Hepatocyte (in vitro differentiated cells): ENCODE measurements at regions not wholly inside any gene's neighbourhood (a gene's known extent, or its start where the extent isn't known, plus 50 kb on each side); places are given as distances from the start of the nearest gene placed in this dataset.

Source experiments
- DNase-seq: peaks from one replicate; pipeline ENCODE4 v3.0.0-alpha.2; 2016; ENCODE audit warnings: low spot score
- H2AFZ ChIP-seq: fragments of 200-600 bp; sonication (generic); 2 replicates; pipeline ENCODE4 v1.6.0; 2016; ENCODE audit warnings: antibody characterized with exemption, mild to moderate bottlenecking
- H3K27ac ChIP-seq: fragments of 200-600 bp; sonication (generic); 2 replicates; pipeline ENCODE4 v1.5.1; 2016; ENCODE audit warnings: mild to moderate bottlenecking
- H3K27me3 ChIP-seq: fragments of 200-600 bp; sonication (generic); 2 replicates; pipeline ENCODE4 v1.6.1; 2016
- H3K36me3 ChIP-seq: fragments of 200-600 bp; sonication (generic); replicated peaks from 2 replicates; pipeline ENCODE4 v1.5.1; 2016; ENCODE audit warnings: low read depth; ENCODE audit not compliant: insufficient read depth
- H3K4me1 ChIP-seq: fragments of 200-600 bp; sonication (generic); 2 replicates; pipeline ENCODE4 v1.5.1; 2016; ENCODE audit warnings: mild to moderate bottlenecking, moderate library complexity; ENCODE audit not compliant: insufficient read depth
- H3K4me2 ChIP-seq: fragments of 200-600 bp; sonication (generic); 2 replicates; pipeline ENCODE4 v1.6.0; 2016
- H3K4me3 ChIP-seq: fragments of 200-600 bp; sonication (generic); 2 replicates; pipeline ENCODE4 v1.5.1; 2016; ENCODE audit warnings: mild to moderate bottlenecking
- H3K79me2 ChIP-seq: fragments of 200-600 bp; sonication (generic); 2 replicates; pipeline ENCODE4 v1.6.0; 2017; ENCODE audit warnings: mild to moderate bottlenecking
- H3K9me2 ChIP-seq: fragments of 200-600 bp; sonication (generic); replicated peaks from 2 replicates; pipeline ENCODE4 v1.6.0; 2017; ENCODE audit warnings: mild to moderate bottlenecking; ENCODE audit not compliant: insufficient read depth
- H3K9me3 ChIP-seq: fragments of 200-600 bp; sonication (generic); 2 replicates; pipeline ENCODE4 v1.5.1; 2016; ENCODE audit warnings: low read depth, mild to moderate bottlenecking
- H4K20me1 ChIP-seq: fragments of 200-600 bp; sonication (generic); 2 replicates; pipeline ENCODE4 v1.6.0; 2016; ENCODE audit warnings: mild to moderate bottlenecking; ENCODE audit not compliant: insufficient read depth, poor library complexity, severe bottlenecking
- CTCF ChIP-seq: fragments of 200-600 bp; sonication (generic); IDR thresholded peaks from 2 replicates; pipeline ENCODE4 v1.5.1; 2016; ENCODE audit warnings: antibody characterized with exemption, mild to moderate bottlenecking; ENCODE audit not compliant: poor library complexity
- EZH2 ChIP-seq: fragments of 200-600 bp; sonication (generic); IDR thresholded peaks from 2 replicates; pipeline ENCODE4 v1.6.1; 2016; ENCODE audit warnings: antibody characterized with exemption, mild to moderate bottlenecking, borderline replicate concordance
- EZH2phosphoT487 ChIP-seq: fragments of 200-600 bp; sonication (generic); IDR thresholded peaks from one replicate; pipeline ENCODE4 v1.6.1; 2018; ENCODE audit warnings: antibody characterized with exemption, mild to moderate bottlenecking, low read depth, moderate library complexity; ENCODE audit not compliant: unreplicated experiment, severe bottlenecking
- WGBS: methylation state at CpG from one replicate; pipeline ENCODE4 v1.1.6; 2016; ENCODE audit warnings: low lambda C conversion rate; ENCODE audit errors: missing lambda C conversion rate; 5-methylcytosine and 5-hydroxymethylcytosine counted together

- Histone ChIP-seq H3K27ac (no peak overlapping the region), H3K79me2 (no peaks in the 10 kb centered on the region), H4K20me1 (no peaks in the 10 kb centered on the region), H2AFZ (no peak overlapping the region), H3K9me2 (no peaks in the 10 kb centered on the region), H3K9me3 (no peaks in the 10 kb centered on the region), H3K27me3 (no peaks in the 10 kb centered on the region), H3K4me1 (no peaks in the 10 kb centered on the region), H3K36me3 (no peaks in the 10 kb centered on the region), H3K4me2 (no peak overlapping the region), H3K4me3 (no peak overlapping the region)
- WGBS, result 72% methylated on average over 2 of the region's 2 CpGs
- TF ChIP-seq EZH2phosphoT487 (no peak), CTCF (no peak), EZH2 (no peak)
- DNase-seq, result no peak
These were observed 442.0 kb upstream of the ANKRD30A start for GRCh38 chr10:36683421-36683820.

- H3K9me3 ChIP-seq, result no peaks in the 10 kb centered on the region
- no peaks in the 10 kb centered on the region for H4K20me1 ChIP-seq
- no peak for DNase-seq
- H3K4me2 ChIP-seq, result no peak overlapping the region
- no peak overlapping the region for H2AFZ ChIP-seq
- no peaks in the 10 kb centered on the region for H3K9me2 ChIP-seq
- TF ChIP-seq EZH2 (no peak), CTCF (no peak), EZH2phosphoT487 (no peak)
- no peaks in the 10 kb centered on the region for H3K79me2 ChIP-seq
- no peaks in the 10 kb centered on the region for H3K27me3 ChIP-seq
- H3K27ac ChIP-seq, result no peak overlapping the region
- H3K4me3 ChIP-seq, result no peak overlapping the region
- H3K4me1 ChIP-seq, result no peaks in the 10 kb centered on the region
- no peaks in the 10 kb centered on the region for H3K36me3 ChIP-seq
- WGBS, result 38% methylated on average over 4 of the region's 4 CpGs
These were observed 443.4 kb upstream of the ANKRD30A start for GRCh38 chr10:36681751-36682632.

GRCh38 chr10:36679554-36679953 lies 445.8 kb upstream of the ANKRD30A start:
- H3K9me3 ChIP-seq, result no peaks in the 10 kb centered on the region
- H3K4me1 ChIP-seq, result no peaks in the 10 kb centered on the region
- no peak overlapping the region for H2AFZ ChIP-seq
- no peak overlapping the region for H3K4me2 ChIP-seq
- no peak for DNase-seq
- no peaks in the 10 kb centered on the region for H3K27me3 ChIP-seq
- H3K9me2 ChIP-seq, result no peaks in the 10 kb centered on the region
- no peaks in the 10 kb centered on the region for H4K20me1 ChIP-seq
- H3K4me3 ChIP-seq, result no peak overlapping the region
- no peak overlapping the region for H3K27ac ChIP-seq
- TF ChIP-seq CTCF (no peak), EZH2 (no peak), EZH2phosphoT487 (no peak)
- WGBS, result 90% methylated on average over 9 of the region's 9 CpGs
- no peaks in the 10 kb centered on the region for H3K79me2 ChIP-seq
- H3K36me3 ChIP-seq, result no peaks in the 10 kb centered on the region
